Endothelial cell (in vitro differentiated cells): ENCODE measurements at regions not wholly inside any gene's neighbourhood (a gene's known extent, or its start where the extent isn't known, plus 50 kb on each side); places are given as distances from the start of the nearest gene placed in this dataset.

Source experiments
- DNase-seq: peaks from one replicate; pipeline ENCODE4 v3.0.0; 2021; ENCODE audit warnings: low spot score
- H3K27ac Mint-ChIP-seq: one replicate; pipeline ENCODE4 v1.8.0; 2021; ENCODE audit warnings: mixed read lengths, inconsistent platforms; ENCODE audit not compliant: unreplicated experiment
- H3K27me3 Mint-ChIP-seq: one replicate; pipeline ENCODE4 v1.8.0; 2021; ENCODE audit warnings: mild to moderate bottlenecking, moderate library complexity, mixed read lengths, inconsistent platforms; ENCODE audit not compliant: unreplicated experiment
- H3K36me3 Mint-ChIP-seq: one replicate; pipeline ENCODE4 v1.8.0; 2021; ENCODE audit warnings: mild to moderate bottlenecking, low read depth, mixed read lengths, inconsistent platforms; ENCODE audit not compliant: unreplicated experiment
- H3K4me1 Mint-ChIP-seq: one replicate; pipeline ENCODE4 v1.8.0; 2021; ENCODE audit warnings: mild to moderate bottlenecking, mixed read lengths, inconsistent platforms; ENCODE audit not compliant: unreplicated experiment
- H3K4me3 Mint-ChIP-seq: one replicate; pipeline ENCODE4 v1.8.0; 2021; ENCODE audit warnings: mild to moderate bottlenecking, mixed read lengths, inconsistent platforms; ENCODE audit not compliant: unreplicated experiment
- H3K9me3 Mint-ChIP-seq: one replicate; pipeline ENCODE4 v1.8.0; 2021; ENCODE audit warnings: mixed read lengths, inconsistent platforms; ENCODE audit not compliant: unreplicated experiment
- TF ChIP-seq, protein P1 (sequence below): fragments of 200-600 bp; sonication (generic); IDR thresholded peaks from one replicate; pipeline ENCODE4 v1.5.0; 2021; ENCODE audit warnings: antibody characterized with exemption; ENCODE audit not compliant: unreplicated experiment

DNA sequence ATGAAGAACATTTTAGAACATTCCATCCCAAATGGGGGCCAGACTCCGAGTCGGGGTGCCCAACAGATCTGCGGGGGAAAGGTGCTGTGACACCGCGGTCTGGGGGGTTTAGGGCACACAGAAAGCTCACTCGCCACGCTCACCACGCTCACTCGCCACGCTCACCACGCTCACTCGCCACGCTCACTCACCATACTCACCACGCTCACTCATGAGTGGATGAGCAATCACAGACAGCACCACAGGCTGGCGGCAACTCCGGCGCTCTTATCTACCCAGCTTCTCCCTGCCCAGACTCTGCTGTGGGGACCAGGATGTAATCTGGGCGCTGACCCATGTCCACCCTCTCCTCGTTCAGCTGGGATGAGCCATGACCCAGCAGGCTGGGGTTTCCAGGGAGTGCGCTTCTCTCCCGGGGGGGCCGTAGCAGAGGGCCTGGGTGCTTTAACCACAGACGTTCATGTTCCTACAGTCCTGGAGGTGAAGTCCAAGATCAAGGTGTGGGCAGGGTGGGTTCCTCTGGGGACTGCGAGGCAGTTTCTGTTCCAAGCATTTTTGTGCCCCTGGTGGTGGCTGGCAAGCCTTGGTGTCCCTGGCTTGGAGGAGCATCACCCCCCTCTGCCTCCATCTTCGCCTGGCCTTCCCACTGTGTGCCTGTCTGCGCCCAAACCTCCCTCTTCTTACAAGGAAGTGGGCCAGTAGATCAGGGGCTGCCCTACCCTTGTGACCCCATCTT, 141.2 kb downstream of the CTTN start:
- DNase-seq = no peak
- peaks cover 4% of the 10 kb centered on the region for H3K27me3 Mint-ChIP-seq
- H3K4me1 Mint-ChIP-seq = peaks cover 2% of the 10 kb centered on the region
- no peak overlapping the region for H3K4me3 Mint-ChIP-seq
- H3K36me3 Mint-ChIP-seq = peaks cover 5% of the 10 kb centered on the region
- TF ChIP-seq, protein P1, sequence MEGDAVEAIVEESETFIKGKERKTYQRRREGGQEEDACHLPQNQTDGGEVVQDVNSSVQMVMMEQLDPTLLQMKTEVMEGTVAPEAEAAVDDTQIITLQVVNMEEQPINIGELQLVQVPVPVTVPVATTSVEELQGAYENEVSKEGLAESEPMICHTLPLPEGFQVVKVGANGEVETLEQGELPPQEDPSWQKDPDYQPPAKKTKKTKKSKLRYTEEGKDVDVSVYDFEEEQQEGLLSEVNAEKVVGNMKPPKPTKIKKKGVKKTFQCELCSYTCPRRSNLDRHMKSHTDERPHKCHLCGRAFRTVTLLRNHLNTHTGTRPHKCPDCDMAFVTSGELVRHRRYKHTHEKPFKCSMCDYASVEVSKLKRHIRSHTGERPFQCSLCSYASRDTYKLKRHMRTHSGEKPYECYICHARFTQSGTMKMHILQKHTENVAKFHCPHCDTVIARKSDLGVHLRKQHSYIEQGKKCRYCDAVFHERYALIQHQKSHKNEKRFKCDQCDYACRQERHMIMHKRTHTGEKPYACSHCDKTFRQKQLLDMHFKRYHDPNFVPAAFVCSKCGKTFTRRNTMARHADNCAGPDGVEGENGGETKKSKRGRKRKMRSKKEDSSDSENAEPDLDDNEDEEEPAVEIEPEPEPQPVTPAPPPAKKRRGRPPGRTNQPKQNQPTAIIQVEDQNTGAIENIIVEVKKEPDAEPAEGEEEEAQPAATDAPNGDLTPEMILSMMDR = no peak
- no peak overlapping the region for H3K27ac Mint-ChIP-seq
- H3K9me3 Mint-ChIP-seq = no peaks in the 10 kb centered on the region

GRCh38 chr11:70540196-70540595, 141.9 kb downstream of the CTTN start:
- H3K36me3 Mint-ChIP-seq = peaks cover 2% of the 10 kb centered on the region
- H3K9me3 Mint-ChIP-seq = no peaks in the 10 kb centered on the region
- no peak for DNase-seq
- H3K27ac Mint-ChIP-seq = no peak overlapping the region
- TF ChIP-seq, protein P1 = no peak
- peaks cover 2% of the 10 kb centered on the region for H3K27me3 Mint-ChIP-seq
- H3K4me1 Mint-ChIP-seq = peaks cover under 1% of the 10 kb centered on the region
- no peak overlapping the region for H3K4me3 Mint-ChIP-seq

DNA sequence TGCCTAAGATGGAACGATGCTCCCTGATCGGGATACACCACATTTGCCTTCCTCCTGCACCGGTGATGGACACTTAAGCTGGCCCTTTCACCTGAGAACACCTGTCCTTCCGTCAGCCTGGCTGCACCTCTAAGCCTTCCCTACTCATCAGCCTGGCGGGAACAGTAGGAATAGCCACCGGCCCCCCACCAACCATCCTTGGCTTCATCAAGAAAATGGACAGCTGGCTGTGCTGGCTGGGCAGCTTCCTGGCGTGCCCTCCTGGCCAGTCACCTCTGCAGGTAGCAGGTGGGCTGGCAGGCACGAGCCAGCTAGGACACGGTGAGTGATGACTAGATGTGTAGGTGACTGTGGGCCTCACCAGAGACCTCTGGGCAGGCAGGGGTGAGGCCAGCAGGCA, 142.8 kb downstream of the CTTN start:
- no peak for DNase-seq
- H3K27ac Mint-ChIP-seq = no peak overlapping the region
- no peak overlapping the region for H3K4me3 Mint-ChIP-seq

DNA sequence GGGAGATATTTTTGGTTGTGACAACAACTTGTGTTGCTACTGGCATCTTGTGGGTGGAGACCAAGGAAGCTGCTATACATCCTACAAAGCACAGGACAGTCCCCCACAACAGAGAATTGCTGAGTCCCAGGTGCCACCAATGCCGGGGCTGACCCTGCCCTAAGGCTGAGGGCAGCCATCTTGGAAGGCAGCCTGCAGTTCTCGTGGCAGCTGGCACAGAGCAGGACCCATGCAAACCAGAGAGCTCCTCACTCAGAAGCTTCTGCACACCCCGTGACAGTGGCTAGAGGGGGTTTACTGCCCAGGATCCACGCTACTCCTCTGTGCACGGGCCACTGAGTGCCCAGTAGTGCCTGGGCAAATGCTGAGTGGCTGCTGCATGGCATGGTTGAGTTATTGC, 143.4 kb downstream of the CTTN start:
- Mint-ChIP-seq H3K4me1 (peaks cover 3% of the 10 kb centered on the region), H3K4me3 (no peak overlapping the region), H3K27me3 (peaks cover 3% of the 10 kb centered on the region), H3K9me3 (no peaks in the 10 kb centered on the region), H3K36me3 (no peaks in the 10 kb centered on the region), H3K27ac (no peak overlapping the region)
- no peak for DNase-seq
- TF ChIP-seq, protein P1 = no peak

More for the DNA sequence above, 142.8 kb downstream of the CTTN start:
- peaks cover under 1% of the 10 kb centered on the region for H3K4me1 Mint-ChIP-seq
- peaks cover 3% of the 10 kb centered on the region for H3K27me3 Mint-ChIP-seq
- TF ChIP-seq, protein P1 = no peak
- no peaks in the 10 kb centered on the region for H3K9me3 Mint-ChIP-seq
- no peaks in the 10 kb centered on the region for H3K36me3 Mint-ChIP-seq

DNA sequence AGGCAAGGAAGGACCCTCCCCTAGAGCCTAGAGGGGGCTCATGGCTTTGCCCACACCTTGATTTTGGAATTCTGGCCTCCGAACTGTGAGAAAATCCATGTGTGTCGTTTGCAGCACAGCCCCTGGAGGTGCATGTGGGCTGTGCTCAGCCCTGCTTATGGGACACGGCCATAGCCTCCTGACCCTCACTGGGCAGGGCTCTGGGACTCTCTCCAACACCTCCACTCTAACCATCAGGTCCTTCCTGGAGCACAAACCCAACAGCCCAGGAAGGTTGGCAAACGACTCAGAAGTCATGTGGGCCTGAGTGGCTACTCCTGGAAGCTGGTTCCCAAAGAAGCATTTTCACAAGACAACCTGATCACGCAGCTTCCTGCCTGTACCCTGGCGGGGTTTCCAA, 144.1 kb downstream of the CTTN start:
- DNase-seq = no peak
- Mint-ChIP-seq H3K27me3 (peaks cover 3% of the 10 kb centered on the region), H3K4me1 (peaks cover 3% of the 10 kb centered on the region), H3K27ac (no peak overlapping the region), H3K36me3 (no peaks in the 10 kb centered on the region), H3K4me3 (no peak overlapping the region), H3K9me3 (no peaks in the 10 kb centered on the region)
- TF ChIP-seq, protein P1 = no peak
